OCI-LY7 (cell line): ENCODE measurements at regions not wholly inside any gene's neighbourhood (a gene's known extent, or its start where the extent isn't known, plus 50 kb on each side); places are given as distances from the start of the nearest gene placed in this dataset.

ENCODE experiments used
- BruUV-seq: library from RNA; stranded (reverse); fragments of 400-500 nt; replicated peaks from 2 replicates; lab custom pipeline; 2021; lab: Mats Ljungman, UMichigan
- CTCF ChIA-PET: fragments of 300-600 bp; sonication (Branson Sonifier 250); formaldehyde crosslinking; loops from one replicate; lab custom pipeline; 2022; ENCODE audit warnings: antibody characterized with exemption; ENCODE audit not compliant: unreplicated experiment; lab: Charles Lee
- POLR2A ChIA-PET: fragments of 300-600 bp; sonication (Branson Sonifier 250); formaldehyde crosslinking; loops from one replicate; lab custom pipeline; 2022; ENCODE audit warnings: antibody characterized with exemption; lab: Charles Lee
- DNase-seq: peaks from one replicate; pipeline ENCODE4 v3.0.0-alpha.2; 2015; ENCODE audit warnings: low spot score
- H2AFZ ChIP-seq: fragments of 200-600 bp; sonication (generic), shearing (Covaris generic); 2 replicates; pipeline ENCODE4 v1.6.1; 2014; ENCODE audit warnings: mild to moderate bottlenecking, antibody characterized with exemption, low read length, moderate library complexity
- H3K27ac ChIP-seq: fragments of 200-600 bp; sonication (generic); 2 replicates; pipeline ENCODE4 v1.5.1; 2014; ENCODE audit warnings: mixed run types, low read depth, mild to moderate bottlenecking, moderate library complexity, low read length, inconsistent platforms; ENCODE audit not compliant: poor library complexity, severe bottlenecking
- H3K36me3 ChIP-seq: fragments of 200-600 bp; sonication (generic); 2 replicates; pipeline ENCODE4 v1.6.1; 2014; ENCODE audit warnings: mild to moderate bottlenecking, antibody characterized with exemption, low read length, moderate library complexity, mixed read lengths; ENCODE audit not compliant: insufficient read depth
- H3K4me1 ChIP-seq: fragments of 200-600 bp; sonication (generic); 2 replicates; pipeline ENCODE4 v1.5.1; 2014; ENCODE audit warnings: mild to moderate bottlenecking, low read length; ENCODE audit not compliant: insufficient read depth, poor library complexity, severe bottlenecking
- H3K4me2 ChIP-seq: fragments of 200-600 bp; sonication (generic); 2 replicates; pipeline ENCODE4 v1.6.1; 2014; ENCODE audit warnings: mild to moderate bottlenecking, low read length
- H3K4me3 ChIP-seq: fragments of 200-600 bp; sonication (generic); 2 replicates; pipeline ENCODE4 v1.5.1; 2014; ENCODE audit warnings: mild to moderate bottlenecking, low read depth, low read length; ENCODE audit not compliant: poor library complexity, severe bottlenecking
- H3K79me2 ChIP-seq: fragments of 200-600 bp; sonication (generic); 2 replicates; pipeline ENCODE4 v1.6.1; 2016; ENCODE audit warnings: low read depth, mild to moderate bottlenecking, low read length, moderate library complexity, mixed read lengths; ENCODE audit not compliant: insufficient read depth
- H3K9me2 ChIP-seq: fragments of 200-600 bp; sonication (generic); 2 replicates; pipeline ENCODE4 v1.6.1; 2016; ENCODE audit warnings: mild to moderate bottlenecking, low read length, mixed read lengths; ENCODE audit not compliant: insufficient read depth
- H3K9me3 ChIP-seq: fragments of 200-600 bp; sonication (generic); 2 replicates; pipeline ENCODE4 v1.6.1; 2014; ENCODE audit warnings: mild to moderate bottlenecking, mixed run types, low read length, mixed read lengths
- H4K20me1 ChIP-seq: fragments of 200-600 bp; sonication (generic); 2 replicates; pipeline ENCODE4 v1.6.1; 2014; ENCODE audit warnings: mild to moderate bottlenecking, antibody characterized with exemption, low read length, moderate library complexity, mixed read lengths; ENCODE audit not compliant: insufficient read depth
- EZH2phosphoT487 ChIP-seq: fragments of 200-600 bp; sonication (generic); IDR thresholded peaks from 2 replicates; pipeline ENCODE4 v1.6.1; 2018; ENCODE audit warnings: low read depth, borderline replicate concordance, mild to moderate bottlenecking, mixed run types, antibody characterized with exemption, low read length, moderate library complexity, mixed read lengths
- intact Hi-C: fragments of 100-400 bp; cut with micrococcal nuclease; formaldehyde crosslinking; loops from one replicate; pipeline ENCODE4 v1.10.0; 2022; ENCODE audit not compliant: unreplicated experiment
- TF ChIP-seq, protein P1 (sequence below): fragments of 200-600 bp; sonication (generic); conservative IDR thresholded peaks from 2 replicates; pipeline ENCODE4 v1.5.1; 2014; ENCODE audit warnings: mild to moderate bottlenecking, antibody characterized with exemption, low read length, moderate library complexity, mixed read lengths

DNA sequence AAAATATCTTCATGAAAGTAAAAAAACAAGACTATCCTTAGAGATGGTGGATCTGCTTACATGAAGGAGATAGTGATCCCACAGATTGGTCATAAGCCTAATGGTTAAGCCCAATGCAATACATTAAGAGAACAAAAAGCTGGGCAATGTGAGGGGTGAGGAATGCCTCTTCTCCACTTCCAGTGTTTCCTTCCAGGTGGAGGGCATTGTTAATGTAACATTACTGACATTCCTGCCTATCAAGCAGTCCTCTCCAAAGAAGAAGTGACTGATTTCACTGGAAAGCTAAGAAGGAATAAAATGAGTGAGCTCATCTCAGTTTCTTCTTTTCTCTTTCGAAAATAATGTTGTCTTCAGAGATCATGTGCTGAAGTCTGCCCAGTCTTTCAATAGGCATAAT, 207.8 kb downstream of the RAB38 start:
- CTCF ChIA-PET, result no interaction called here
- no peaks in the 10 kb centered on the region for H4K20me1 ChIP-seq
- H3K9me3 ChIP-seq, result no peaks in the 10 kb centered on the region
- BruUV-seq, result no TSS peak
- intact Hi-C loops, result no loop called here
- DNase-seq, result no peak
- H3K36me3 ChIP-seq, result no peaks in the 10 kb centered on the region
- H3K4me1 ChIP-seq, result peaks cover 19% of the 10 kb centered on the region
- POLR2A ChIA-PET, result no interaction called here
- H2AFZ ChIP-seq, result no peak overlapping the region
- no peaks in the 10 kb centered on the region for H3K9me2 ChIP-seq
- H3K27ac ChIP-seq, result no peak overlapping the region
- H3K4me2 ChIP-seq, result no peak overlapping the region
- H3K4me3 ChIP-seq, result no peak overlapping the region
- no peaks in the 10 kb centered on the region for H3K79me2 ChIP-seq
- no peak for TF ChIP-seq EZH2phosphoT487
- TF ChIP-seq, protein P1, sequence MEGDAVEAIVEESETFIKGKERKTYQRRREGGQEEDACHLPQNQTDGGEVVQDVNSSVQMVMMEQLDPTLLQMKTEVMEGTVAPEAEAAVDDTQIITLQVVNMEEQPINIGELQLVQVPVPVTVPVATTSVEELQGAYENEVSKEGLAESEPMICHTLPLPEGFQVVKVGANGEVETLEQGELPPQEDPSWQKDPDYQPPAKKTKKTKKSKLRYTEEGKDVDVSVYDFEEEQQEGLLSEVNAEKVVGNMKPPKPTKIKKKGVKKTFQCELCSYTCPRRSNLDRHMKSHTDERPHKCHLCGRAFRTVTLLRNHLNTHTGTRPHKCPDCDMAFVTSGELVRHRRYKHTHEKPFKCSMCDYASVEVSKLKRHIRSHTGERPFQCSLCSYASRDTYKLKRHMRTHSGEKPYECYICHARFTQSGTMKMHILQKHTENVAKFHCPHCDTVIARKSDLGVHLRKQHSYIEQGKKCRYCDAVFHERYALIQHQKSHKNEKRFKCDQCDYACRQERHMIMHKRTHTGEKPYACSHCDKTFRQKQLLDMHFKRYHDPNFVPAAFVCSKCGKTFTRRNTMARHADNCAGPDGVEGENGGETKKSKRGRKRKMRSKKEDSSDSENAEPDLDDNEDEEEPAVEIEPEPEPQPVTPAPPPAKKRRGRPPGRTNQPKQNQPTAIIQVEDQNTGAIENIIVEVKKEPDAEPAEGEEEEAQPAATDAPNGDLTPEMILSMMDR, result no peak

DNA sequence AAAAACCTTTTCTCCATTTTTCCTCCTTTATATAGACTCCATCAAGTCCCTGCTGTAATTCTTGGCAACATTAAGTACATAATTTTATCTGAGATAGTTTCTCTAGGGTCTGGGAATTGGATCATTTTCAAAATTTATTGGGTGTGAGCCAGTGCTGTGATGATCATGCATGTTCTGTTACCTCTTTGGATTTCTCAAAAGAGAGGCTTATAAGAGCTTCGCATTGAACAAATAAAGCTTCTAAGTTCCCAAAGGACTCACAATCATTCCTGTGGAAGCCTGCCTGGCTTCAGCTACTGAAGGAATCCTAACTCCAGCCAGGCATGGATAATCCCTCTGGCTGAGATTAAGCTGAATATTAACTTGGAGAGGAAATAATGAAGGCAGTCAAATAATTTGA, 208.5 kb downstream of the RAB38 start:
- DNase-seq, result no peak
- Histone ChIP-seq H3K4me1 (peaks cover 12% of the 10 kb centered on the region), H3K27ac (no peak overlapping the region), H2AFZ (no peak overlapping the region), H3K79me2 (no peaks in the 10 kb centered on the region), H3K4me2 (no peak overlapping the region), H4K20me1 (no peaks in the 10 kb centered on the region), H3K9me3 (no peaks in the 10 kb centered on the region), H3K9me2 (no peaks in the 10 kb centered on the region), H3K36me3 (no peaks in the 10 kb centered on the region), H3K4me3 (no peak overlapping the region)
- no peak for TF ChIP-seq EZH2phosphoT487
- TF ChIP-seq, protein P1, result no peak
- CTCF ChIA-PET, result no interaction called here
- intact Hi-C loops, result no loop called here
- POLR2A ChIA-PET, result no interaction called here
- BruUV-seq, result no TSS peak

DNA sequence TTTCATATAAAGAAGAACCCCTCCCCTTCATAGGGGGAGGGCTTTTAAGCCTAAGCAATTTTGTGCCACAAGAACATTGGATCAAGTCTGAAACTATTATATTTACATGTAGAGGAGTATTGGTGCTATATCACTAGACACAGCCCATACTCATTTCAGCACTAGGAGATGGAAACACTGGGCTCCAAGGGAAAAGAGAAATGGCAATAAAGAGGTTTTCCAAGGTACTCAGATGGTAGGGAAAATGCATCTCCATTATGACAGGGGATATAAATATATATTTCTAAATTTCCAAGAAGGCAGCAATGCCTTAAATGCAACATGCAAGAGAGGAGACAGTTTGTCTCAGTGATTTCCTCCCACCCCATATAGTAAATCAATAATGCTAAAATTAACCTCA, 209.0 kb downstream of the RAB38 start:
- Histone ChIP-seq H3K27ac (no peak overlapping the region), H3K4me2 (no peak overlapping the region), H2AFZ (no peak overlapping the region), H3K79me2 (no peaks in the 10 kb centered on the region), H4K20me1 (no peaks in the 10 kb centered on the region), H3K36me3 (no peaks in the 10 kb centered on the region), H3K4me1 (peaks cover 7% of the 10 kb centered on the region), H3K9me2 (no peaks in the 10 kb centered on the region), H3K4me3 (no peak overlapping the region), H3K9me3 (no peaks in the 10 kb centered on the region)
- BruUV-seq, result no TSS peak
- TF ChIP-seq EZH2phosphoT487, result no peak
- TF ChIP-seq, protein P1, result no peak
- DNase-seq, result no peak
- POLR2A ChIA-PET, result no interaction called here
- intact Hi-C loops, result no loop called here
- CTCF ChIA-PET, result no interaction called here
